Activated CD8-positive, alpha-beta T cell treated with anti-CD3 and anti-CD28 coated beads for 36 hours (primary cell): ENCODE measurements at regions not wholly inside any gene's neighbourhood (a gene's known extent, or its start where the extent isn't known, plus 50 kb on each side); places are given as distances from the start of the nearest gene placed in this dataset.

Experiments
- ATAC-seq: fragments of 200-7000 bp; cut with Tn5 transposase; one replicate; pipeline ENCODE4 v1.10.0; 2021; ENCODE audit warnings: mild to moderate bottlenecking, moderate library complexity
- CTCF ChIA-PET: fragments of 350-600 bp; sonication (Branson Sonifier 250); formaldehyde crosslinking; loops from one replicate; lab custom pipeline; 2021; ENCODE audit warnings: antibody characterized with exemption; lab: Charles Lee
- POLR2A ChIA-PET: fragments of 350-600 bp; sonication (Branson Sonifier 250); formaldehyde crosslinking; loops from one replicate; lab custom pipeline; 2021; ENCODE audit warnings: antibody characterized with exemption; lab: Charles Lee
- DNase-seq: peaks from one replicate; pipeline ENCODE4 v3.0.0-alpha.2; 2020
- H3K27ac Mint-ChIP-seq: one replicate; pipeline ENCODE4 v1.8.0; 2021; ENCODE audit warnings: mild to moderate bottlenecking, mixed read lengths
- H3K27me3 Mint-ChIP-seq: one replicate; pipeline ENCODE4 v1.8.0; 2021; ENCODE audit warnings: mixed read lengths
- H3K36me3 Mint-ChIP-seq: one replicate; pipeline ENCODE4 v1.8.0; 2021; ENCODE audit warnings: low read depth, mixed read lengths
- H3K4me1 Mint-ChIP-seq: one replicate; pipeline ENCODE4 v1.8.0; 2021; ENCODE audit warnings: low read depth, mixed read lengths
- H3K4me3 Mint-ChIP-seq: one replicate; pipeline ENCODE4 v1.8.0; 2021; ENCODE audit warnings: mild to moderate bottlenecking, moderate library complexity, mixed read lengths
- H3K9me3 Mint-ChIP-seq: one replicate; pipeline ENCODE4 v1.8.0; 2021; ENCODE audit warnings: mixed read lengths
- CTCF ChIP-seq: fragments of 200-600 bp; IDR thresholded peaks from one replicate; pipeline ENCODE4 v1.8.0; 2022; ENCODE audit warnings: antibody characterized with exemption, mild to moderate bottlenecking
- intact Hi-C: fragments of 100-400 bp; cut with micrococcal nuclease; formaldehyde crosslinking; loops from one replicate; pipeline ENCODE4 v1.10.0; 2022

- no peak overlapping the region for H3K27ac Mint-ChIP-seq
- no peaks in the 10 kb centered on the region for H3K4me1 Mint-ChIP-seq
- ATAC-seq (no peak), DNase-seq (no peak)
- H3K27me3 Mint-ChIP-seq = no peaks in the 10 kb centered on the region
- H3K4me3 Mint-ChIP-seq = no peak overlapping the region
- intact Hi-C loops = no loop called here
- no peaks in the 10 kb centered on the region for H3K36me3 Mint-ChIP-seq
- CTCF ChIA-PET = no interaction called here
- no peak for TF ChIP-seq CTCF
- peaks cover 1% of the 10 kb centered on the region for H3K9me3 Mint-ChIP-seq
- POLR2A ChIA-PET = no interaction called here
Observed at GRCh38 chr6:153183925-153184324, 52.8 kb upstream of the RGS17 start.
